Psoas muscle (tissue), 7 donors: ENCODE measurements at regions not wholly inside any gene's neighbourhood (a gene's known extent, or its start where the extent isn't known, plus 50 kb on each side); places are given as distances from the start of the nearest gene placed in this dataset.

Source experiments
- ATAC-seq, 4 donors: fragments of 200-7000 bp; cut with Tn5 transposase; one replicate each; pipeline ENCODE4 v1.9.1; 2020; ENCODE audit warnings: moderate library complexity in 3 of 4, mild to moderate bottlenecking in 2 of 4
- DNase-seq, 2 donors: peaks; one replicate each; pipeline ENCODE4 v3.0.0-alpha.2; 2020
- H3K27ac ChIP-seq: fragments of 200-600 bp; one replicate; pipeline ENCODE4 v1.8.0; 2022
- H3K27me3 ChIP-seq, 3 donors: fragments of 200-600 bp in 1 of 3; one replicate each; pipeline versions ENCODE4 v1.6.1 to v1.8.0; 2013 to 2022; ENCODE audit warnings: low read length in 2 of 3, mild to moderate bottlenecking in 2 of 3, moderate library complexity in 1 of 3; ENCODE audit not compliant: insufficient read depth in 3 of 3
- H3K36me3 ChIP-seq, 2 donors: fragments of 200-600 bp in 1 of 2; one replicate each; pipeline versions ENCODE4 v1.6.1 to v1.8.0; 2013 to 2022; ENCODE audit warnings: low read depth in 1 of 2, mild to moderate bottlenecking in 1 of 2, moderate library complexity in 1 of 2; ENCODE audit not compliant: insufficient read depth in 1 of 2
- H3K4me1 ChIP-seq: fragments of 200-600 bp; one replicate; pipeline ENCODE4 v1.8.0; 2022
- H3K4me3 ChIP-seq: fragments of 200-600 bp; one replicate; pipeline ENCODE4 v1.8.0; 2022; ENCODE audit warnings: mild to moderate bottlenecking
- H3K9me3 ChIP-seq: fragments of 200-600 bp; one replicate; pipeline ENCODE4 v1.8.0; 2022
- CTCF ChIP-seq: fragments of 200-600 bp; IDR thresholded peaks from one replicate; pipeline ENCODE4 v1.8.0; 2022; ENCODE audit warnings: antibody characterized with exemption
- WGBS, 3 donors: extraction: QIAGEN DNeasy Blood & Tissue Kit; methylation state at CpG; one replicate each; pipeline versions ENCODE4 v1.1.6 to v1.1.7; 2013; 5-methylcytosine and 5-hydroxymethylcytosine counted together
- intact Hi-C, 2 donors: fragments of 100-400 bp; cut with DNase I; formaldehyde crosslinking; loops; one replicate each; pipeline versions ENCODE4 v1.11.0 to v1.14.2; 2022
- donor health status: healthy with polysubstance abuse.
- donor health status: DM: no; HTN: no; CAD: no; lungs with moderate emphysema.
- donor health status: Bipolar disorder and iron deficiency.
- donor health status: healthy.
- donor health status: DM: yes; HTN: yes; CAD: no.
- donor health status: DM: no; HTN: no; CAD: no.
- donor health status: DM: yes; HTN: yes; CAD: no.

GRCh38 chr1:234778221-234779159, 168.5 kb upstream of the IRF2BP2 start:
- Histone ChIP-seq H3K9me3 (no peaks in the 10 kb centered on the region), H3K4me1 (no peaks in the 10 kb centered on the region), H3K4me3 (no peak overlapping the region), H3K36me3 (no peaks in the 10 kb centered on the region), H3K27me3 (peaks cover 0 to 53% (median 10%) of the 10 kb centered on the region in 3 donors), H3K27ac (no peak overlapping the region)
- ATAC-seq (no peak), DNase-seq (peak; percentile 43 to 57)
- intact Hi-C loops = no loop called here
- 71 to 79% (median 72%) methylated on average over 22 of the region's 22 CpGs for WGBS, 3 donors
- TF ChIP-seq CTCF = no peak

GRCh38 chr1:234777856-234778220, 167.9 kb upstream of the IRF2BP2 start:
- ATAC-seq (no peak), DNase-seq (no peak)
- peaks cover 0 to 53% (median 10%) of the 10 kb centered on the region in 3 donors for H3K27me3 ChIP-seq
- H3K36me3 ChIP-seq = no peaks in the 10 kb centered on the region
- peaks cover under 1% of the 10 kb centered on the region for H3K4me1 ChIP-seq
- no peak overlapping the region for H3K4me3 ChIP-seq
- 85 to 94% (median 87%) methylated on average over 1 of the region's 1 CpG for WGBS, 3 donors
- intact Hi-C loops = no loop called here
- no peaks in the 10 kb centered on the region for H3K9me3 ChIP-seq
- H3K27ac ChIP-seq = no peak overlapping the region
- no peak for TF ChIP-seq CTCF

GRCh38 chr1:234776876-234777855, 167.2 kb upstream of the IRF2BP2 start:
- Histone ChIP-seq H3K36me3 (no peaks in the 10 kb centered on the region), H3K4me1 (peaks cover 7% of the 10 kb centered on the region), H3K4me3 (no peak overlapping the region), H3K27ac (no peak overlapping the region), H3K27me3 (peaks cover 0 to 49% (median 10%) of the 10 kb centered on the region in 3 donors), H3K9me3 (no peaks in the 10 kb centered on the region)
- intact Hi-C loops = no loop called here
- 50 to 58% (median 51%) methylated on average over 14 of the region's 14 CpGs for WGBS, 3 donors
- TF ChIP-seq CTCF = no peak
- DNase-seq (no peak), ATAC-seq (no peak)

GRCh38 chr1:234776256-234776875, 166.4 kb upstream of the IRF2BP2 start:
- Histone ChIP-seq H3K4me1 (peaks cover 15% of the 10 kb centered on the region), H3K36me3 (no peaks in the 10 kb centered on the region), H3K27me3 (peaks cover 0 to 44% (median 10%) of the 10 kb centered on the region in 3 donors), H3K27ac (no peak overlapping the region), H3K9me3 (no peaks in the 10 kb centered on the region), H3K4me3 (no peak overlapping the region)
- WGBS, 3 donors = 86 to 89% (median 88%) methylated on average over 12 of the region's 12 CpGs
- DNase-seq (no peak), ATAC-seq (no peak)
- TF ChIP-seq CTCF = no peak
- intact Hi-C loops = no loop called here
